ENCODE measurements at regions not wholly inside any gene's neighbourhood (a gene's known extent, or its start where the extent isn't known, plus 50 kb on each side); places are given as distances from the start of the nearest gene placed in this dataset.

DNA sequence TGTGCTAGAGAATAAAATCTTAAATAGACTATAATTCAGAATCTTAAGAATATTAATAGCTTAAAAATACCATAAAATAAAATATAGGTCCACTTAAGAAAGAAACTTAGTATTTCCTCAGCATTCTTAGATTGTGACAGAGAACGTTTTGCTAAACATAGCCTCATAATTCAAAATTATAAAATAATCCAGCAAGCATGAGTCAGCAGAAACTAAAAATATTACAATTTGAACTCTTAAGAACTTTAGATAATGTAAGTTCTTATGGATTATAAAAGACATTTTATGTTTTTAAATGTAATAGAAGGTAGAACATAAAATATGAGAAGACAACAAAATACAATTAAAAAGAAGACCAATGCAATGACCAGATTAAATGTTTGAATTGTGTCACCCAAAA lies 164.5 kb upstream of the MC4R start:
- no peak for TF ChIP-seq CTCF (IDR thresholded peaks at IDR 0.05)
- TF ChIP-seq POLR2A (IDR thresholded peaks at IDR 0.05), result no peak
- no peak for TF ChIP-seq POLR2AphosphoS5 (IDR thresholded peaks at IDR 0.05; ENCODE audit: insufficient read depth in 1 of 2, low read depth in 1 of 2)
